AG10803 (cell line): ENCODE measurements at regions not wholly inside any gene's neighbourhood (a gene's known extent, or its start where the extent isn't known, plus 50 kb on each side); places are given as distances from the start of the nearest gene placed in this dataset.

Experiments
- DNase-seq: peaks from one replicate; pipeline ENCODE4 v3.0.0; 2010; ENCODE audit warnings: low read depth
- H3K4me3 ChIP-seq: 2 replicates; pipeline ENCODE4 v1.5.1; 2011; ENCODE audit warnings: mild to moderate bottlenecking, low read length, control low read depth
- CTCF ChIP-seq: conservative IDR thresholded peaks from 2 replicates; pipeline ENCODE4 v1.5.1; 2011; ENCODE audit warnings: mild to moderate bottlenecking, low read length, control low read depth, inconsistent platforms

- TF ChIP-seq CTCF, result no peak
- no peak for DNase-seq
- no peak overlapping the region for H3K4me3 ChIP-seq
Observed at GRCh38 chr4:148757171-148757570, 315.0 kb upstream of the NR3C2 start.

- H3K4me3 ChIP-seq, result no peak overlapping the region
- no peak for TF ChIP-seq CTCF
- DNase-seq, result no peak
Observed at GRCh38 chr4:148749403-148749802, 307.2 kb upstream of the NR3C2 start.

GRCh38 chr4:148747721-148748268 lies 305.6 kb upstream of the NR3C2 start:
- TF ChIP-seq CTCF, result no peak
- DNase-seq, result no peak
- no peak overlapping the region for H3K4me3 ChIP-seq

GRCh38 chr4:148740701-148741100 lies 298.5 kb upstream of the NR3C2 start:
- TF ChIP-seq CTCF, result no peak
- no peak overlapping the region for H3K4me3 ChIP-seq
- DNase-seq, result no peak

GRCh38 chr4:148737061-148737770 lies 295.0 kb upstream of the NR3C2 start:
- H3K4me3 ChIP-seq, result no peak overlapping the region
- no peak for DNase-seq
- TF ChIP-seq CTCF, result no peak

- no peak overlapping the region for H3K4me3 ChIP-seq
- TF ChIP-seq CTCF, result no peak
- DNase-seq, result no peak
Observed at GRCh38 chr4:148735432-148736155, 293.4 kb upstream of the NR3C2 start.

GRCh38 chr4:148730766-148731165 lies 288.6 kb upstream of the NR3C2 start:
- TF ChIP-seq CTCF, result no peak
- no peak overlapping the region for H3K4me3 ChIP-seq
- DNase-seq, result no peak
